WERI-Rb-1 (cell line): ENCODE measurements at regions not wholly inside any gene's neighbourhood (a gene's known extent, or its start where the extent isn't known, plus 50 kb on each side); places are given as distances from the start of the nearest gene placed in this dataset.

ENCODE experiments used
- DNase-seq: peaks from one replicate; pipeline ENCODE4 v3.0.0-alpha.2; 2020
- H3K27ac ChIP-seq: fragments of 250-450 bp; sonication (Bioruptor Pico); 2 replicates; pipeline ENCODE4 v1.5.1; 2020; ENCODE audit warnings: mild to moderate bottlenecking, moderate library complexity
- H3K27me3 ChIP-seq: fragments of 250-450 bp; sonication (Bioruptor Pico); 2 replicates; pipeline ENCODE4 v1.5.1; 2021; ENCODE audit warnings: mild to moderate bottlenecking, low read depth, moderate library complexity; ENCODE audit not compliant: insufficient read depth, severe bottlenecking
- H3K36me3 ChIP-seq: fragments of 250-450 bp; sonication (Bioruptor Pico); 2 replicates; pipeline ENCODE4 v1.5.1; 2020; ENCODE audit warnings: mild to moderate bottlenecking, moderate library complexity
- H3K4me3 ChIP-seq: 2 replicates; pipeline ENCODE4 v1.5.1; 2011; ENCODE audit warnings: low read depth, mild to moderate bottlenecking, control low read depth, low read length
- H3K9me3 ChIP-seq: fragments of 250-450 bp; sonication (Bioruptor Pico); 2 replicates; pipeline ENCODE4 v1.5.1; 2021; ENCODE audit warnings: mild to moderate bottlenecking, moderate library complexity; ENCODE audit not compliant: severe bottlenecking
- CTCF ChIP-seq: IDR thresholded peaks from 2 replicates; pipeline ENCODE4 v1.5.1; 2011; ENCODE audit warnings: low read depth, mild to moderate bottlenecking, control low read depth, inconsistent platforms, low read length

GRCh38 chrX:39898147-39898546, 199.6 kb downstream of the BCOR start:
- no peak for DNase-seq
- TF ChIP-seq CTCF = no peak
- no peak overlapping the region for H3K27ac ChIP-seq
- no peaks in the 10 kb centered on the region for H3K27me3 ChIP-seq
- no peaks in the 10 kb centered on the region for H3K36me3 ChIP-seq
- no peaks in the 10 kb centered on the region for H3K9me3 ChIP-seq
- no peak overlapping the region for H3K4me3 ChIP-seq

DNA sequence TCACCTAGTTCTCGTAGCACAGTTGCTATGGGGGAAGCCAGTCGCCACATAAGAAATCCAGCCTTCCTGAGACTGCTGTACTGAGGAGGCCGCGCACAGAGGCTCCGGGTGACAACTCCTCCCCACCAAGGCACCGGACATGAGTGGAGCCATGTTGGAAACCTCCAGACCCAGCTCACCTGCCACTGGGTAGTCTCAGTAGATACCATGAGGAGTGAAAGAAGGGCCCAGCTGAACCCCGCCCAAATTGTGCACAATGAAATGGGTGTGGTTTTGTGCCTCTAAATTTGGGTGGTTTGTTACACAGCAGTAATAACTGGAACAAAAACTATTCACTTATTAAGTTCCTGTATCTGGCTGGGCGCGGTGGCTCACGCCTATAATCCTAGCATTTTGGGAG, 198.7 kb downstream of the BCOR start:
- Histone ChIP-seq H3K36me3 (no peaks in the 10 kb centered on the region), H3K27ac (no peak overlapping the region), H3K4me3 (no peak overlapping the region), H3K27me3 (no peaks in the 10 kb centered on the region), H3K9me3 (no peaks in the 10 kb centered on the region)
- DNase-seq = no peak
- no peak for TF ChIP-seq CTCF

- Histone ChIP-seq H3K9me3 (no peaks in the 10 kb centered on the region), H3K4me3 (peak overlapping the region; percentile 51), H3K36me3 (no peaks in the 10 kb centered on the region), H3K27me3 (no peaks in the 10 kb centered on the region), H3K27ac (no peak overlapping the region)
- DNase-seq = peak; percentile 30
- TF ChIP-seq CTCF = no peak
Measured at GRCh38 chrX:39899856-39900776, 197.6 kb downstream of the BCOR start.

DNA sequence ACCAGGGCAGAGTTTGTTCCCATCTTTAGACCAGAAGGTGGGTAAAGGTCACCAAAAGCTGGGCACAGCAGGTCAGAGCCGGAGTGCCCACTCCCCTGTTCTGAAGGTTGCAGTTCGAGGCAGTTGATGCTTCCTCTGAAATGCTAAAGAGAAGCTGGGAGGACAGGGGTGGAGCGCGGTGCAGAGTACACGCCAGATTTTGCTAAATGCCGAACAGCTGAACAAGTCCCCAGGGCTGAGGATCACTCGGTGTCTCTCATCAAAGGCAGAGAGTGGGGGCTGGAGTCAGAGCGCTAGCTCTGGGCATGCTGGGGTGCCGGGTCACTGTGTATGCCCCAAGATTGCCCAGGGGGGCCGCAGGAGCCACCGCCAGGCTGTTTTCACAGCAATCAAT, 197.0 kb downstream of the BCOR start:
- DNase-seq = peak; percentile 47
- H3K4me3 ChIP-seq = peak overlapping the region; percentile 51
- TF ChIP-seq CTCF = no peak

GRCh38 chrX:39903343-39903742, 194.4 kb downstream of the BCOR start:
- no peaks in the 10 kb centered on the region for H3K27me3 ChIP-seq
- H3K4me3 ChIP-seq = no peak overlapping the region
- H3K36me3 ChIP-seq = no peaks in the 10 kb centered on the region
- H3K9me3 ChIP-seq = no peaks in the 10 kb centered on the region
- DNase-seq = no peak
- no peak overlapping the region for H3K27ac ChIP-seq
- no peak for TF ChIP-seq CTCF

More for the DNA sequence above, 197.0 kb downstream of the BCOR start:
- no peaks in the 10 kb centered on the region for H3K9me3 ChIP-seq
- no peaks in the 10 kb centered on the region for H3K27me3 ChIP-seq
- no peak overlapping the region for H3K27ac ChIP-seq
- H3K36me3 ChIP-seq = no peaks in the 10 kb centered on the region

DNA sequence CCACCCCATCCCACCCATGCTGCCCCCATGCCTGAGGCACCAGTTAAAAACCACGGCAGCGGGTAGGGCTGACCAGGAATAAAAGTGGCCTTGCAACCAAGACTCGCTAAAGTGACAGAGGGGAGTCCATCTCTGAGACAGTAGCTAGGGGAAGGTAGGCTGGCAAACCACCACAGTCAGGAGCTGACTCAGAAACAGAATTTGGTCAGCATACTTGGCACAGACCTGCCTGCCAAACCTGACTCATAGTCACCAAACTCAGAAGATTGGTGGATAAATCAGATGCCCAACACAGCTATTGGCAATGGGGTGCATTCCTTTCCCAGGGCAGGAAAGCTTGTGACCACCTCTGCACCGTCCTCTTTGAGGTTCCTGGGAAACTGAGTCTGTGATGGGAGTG, 193.8 kb downstream of the BCOR start:
- TF ChIP-seq CTCF = no peak
- Histone ChIP-seq H3K27me3 (no peaks in the 10 kb centered on the region), H3K9me3 (no peaks in the 10 kb centered on the region), H3K4me3 (no peak overlapping the region), H3K27ac (no peak overlapping the region), H3K36me3 (no peaks in the 10 kb centered on the region)
- no peak for DNase-seq
